H1 (cell line): ENCODE measurements at regions not wholly inside any gene's neighbourhood (a gene's known extent, or its start where the extent isn't known, plus 50 kb on each side); places are given as distances from the start of the nearest gene placed in this dataset.

Experiments
- CTCF ChIA-PET: fragments of 300-600 bp; sonication (Branson Sonifier 250); formaldehyde crosslinking; loops from one replicate; lab custom pipeline; 2021; ENCODE audit not compliant: partially characterized antibody; lab: Charles Lee
- POLR2A ChIA-PET: fragments of 300-600 bp; sonication (Branson Sonifier 250); formaldehyde crosslinking; loops from one replicate; lab custom pipeline; 2021; ENCODE audit warnings: inconsistent platforms; ENCODE audit not compliant: partially characterized antibody; lab: Charles Lee
- DNase-seq, 2 experiments: peaks; one replicate each; pipeline versions ENCODE4 v3.0.0 to v3.0.0-alpha.2; 2010 to 2022; ENCODE audit warnings: low spot score in 2 of 2, low read depth in 1 of 2, mixed read lengths in 1 of 2
- FAIRE-seq: peaks from 2 replicates; lab custom pipeline; 2011; peaks lifted over from hg19 to GRCh38; lab: Jason Lieb, UNC
- H2AFZ ChIP-seq: 2 replicates; pipeline ENCODE4 v1.8.1; 2012; ENCODE audit warnings: low read length, inconsistent platforms
- H2AK5ac ChIP-seq: 2 replicates; pipeline ENCODE4 v1.6.1; 2013; ENCODE audit warnings: low read depth, low read length
- H2BK120ac ChIP-seq: replicated peaks from 2 replicates; pipeline ENCODE3; 2013; ENCODE audit warnings: low read depth, low read length, inconsistent platforms
- H2BK12ac ChIP-seq: 2 replicates; pipeline ENCODE4 v1.6.1; 2013; ENCODE audit warnings: low read depth, low read length
- H2BK15ac ChIP-seq: 2 replicates; pipeline ENCODE4 v1.6.1; 2013; ENCODE audit warnings: low read length
- H2BK20ac ChIP-seq: 2 replicates; pipeline ENCODE4 v1.6.1; 2013; ENCODE audit warnings: low read length
- H2BK5ac ChIP-seq: 2 replicates; pipeline ENCODE4 v1.6.1; 2013; ENCODE audit warnings: low read depth, low read length
- H3K14ac ChIP-seq: 2 replicates; pipeline ENCODE4 v1.6.1; 2013; ENCODE audit warnings: inconsistent platforms; ENCODE audit not compliant: insufficient read length
- H3K18ac ChIP-seq: 2 replicates; pipeline ENCODE4 v1.6.1; 2013; ENCODE audit warnings: low read length; ENCODE audit errors: extremely low read depth
- H3K23ac ChIP-seq: 2 replicates; pipeline ENCODE4 v1.6.1; 2013; ENCODE audit warnings: inconsistent platforms; ENCODE audit not compliant: insufficient read length
- H3K23me2 ChIP-seq: 2 replicates; pipeline ENCODE4 v1.6.1; 2013; ENCODE audit warnings: low read depth, low read length
- H3K27ac ChIP-seq: 2 replicates; pipeline ENCODE4 v1.6.1; 2011; ENCODE audit warnings: low read depth, low read length, inconsistent platforms
- H3K27me3 ChIP-seq, 4 experiments: replicated peaks in 1 of 4; 1 replicate in 1 of 4; 2 replicates in 3 of 4; pipeline versions ENCODE4 v1.6.1 to v1.8.1; 2011 to 2013; ENCODE audit warnings: low read length in 3 of 4, mild to moderate bottlenecking in 3 of 4, inconsistent platforms in 2 of 4, mixed read lengths in 2 of 4, moderate library complexity in 1 of 4; ENCODE audit not compliant: control insufficient read depth in 3 of 4, insufficient read depth in 3 of 4; ENCODE audit errors: extremely low read depth in 1 of 4
- H3K36me3 ChIP-seq, 4 experiments: 2 replicates each; pipeline versions ENCODE4 v1.6.1 to v1.8.1; 2011 to 2013; ENCODE audit warnings: mild to moderate bottlenecking in 4 of 4, low read length in 3 of 4, moderate library complexity in 2 of 4, control low read depth in 1 of 4, inconsistent platforms in 1 of 4; ENCODE audit not compliant: insufficient read depth in 4 of 4, control insufficient read depth in 2 of 4
- H3K4ac ChIP-seq: replicated peaks from 2 replicates; pipeline ENCODE3; 2013; ENCODE audit warnings: low read length, low read depth, mixed read lengths, inconsistent platforms; ENCODE audit not compliant: insufficient read length
- H3K4me1 ChIP-seq, 4 experiments: replicated peaks in 1 of 4; 1 replicate in 1 of 4; 2 replicates in 3 of 4; pipeline versions ENCODE4 v1.6.1 to v1.8.1; 2011 to 2013; ENCODE audit warnings: low read length in 3 of 4, inconsistent platforms in 2 of 4, mixed read lengths in 1 of 4; ENCODE audit not compliant: insufficient read depth in 4 of 4, control insufficient read depth in 3 of 4
- H3K4me2 ChIP-seq, 2 experiments: 2 replicates each; pipeline versions ENCODE4 v1.6.1 to v1.8.1; 2011 to 2013; ENCODE audit warnings: low read depth in 2 of 2, low read length in 2 of 2, control low read depth in 1 of 2, inconsistent platforms in 1 of 2, mild to moderate bottlenecking in 1 of 2; ENCODE audit not compliant: insufficient read depth in 1 of 2
- H3K4me3 ChIP-seq, 4 experiments: fragments of 200-600, 300-600 bp in 1 of 4; sonication (generic), shearing (Covaris generic), sonication (Bioruptor Twin) in 1 of 4; 2 replicates each; pipeline versions ENCODE4 v1.5.1 to v1.8.1; 2011 to 2016; ENCODE audit warnings: low read length in 4 of 4, low read depth in 3 of 4, control low read depth in 2 of 4, inconsistent platforms in 2 of 4, mild to moderate bottlenecking in 2 of 4, mixed read lengths in 1 of 4, moderate library complexity in 1 of 4; ENCODE audit not compliant: insufficient read depth in 2 of 4; ENCODE audit errors: extremely low read depth in 1 of 4
- H3K56ac ChIP-seq: replicated peaks from 2 replicates; pipeline ENCODE3; 2013; ENCODE audit warnings: low read depth, mild to moderate bottlenecking, mixed read lengths, low read length, inconsistent platforms; ENCODE audit not compliant: insufficient read length
- H3K79me1 ChIP-seq: 2 replicates; pipeline ENCODE4 v1.6.1; 2013; ENCODE audit warnings: low read depth, low read length, control low read depth
- H3K79me2 ChIP-seq, 2 experiments: 2 replicates each; pipeline versions ENCODE4 v1.6.1 to v1.8.1; 2012 to 2013; ENCODE audit warnings: low read length in 2 of 2, mild to moderate bottlenecking in 2 of 2, inconsistent platforms in 1 of 2; ENCODE audit not compliant: insufficient read depth in 2 of 2, control insufficient read depth in 1 of 2
- H3K9ac ChIP-seq, 4 experiments: replicated peaks in 1 of 4; 1 replicate in 1 of 4; 2 replicates in 3 of 4; pipeline versions ENCODE4 v1.6.1 to v1.8.1; 2011 to 2013; ENCODE audit warnings: low read depth in 3 of 4, low read length in 3 of 4, control low read depth in 2 of 4, mild to moderate bottlenecking in 2 of 4, moderate library complexity in 2 of 4, inconsistent platforms in 1 of 4; ENCODE audit errors: extremely low read depth in 1 of 4
- H3K9me3 ChIP-seq, 2 experiments: 2 replicates each; pipeline versions ENCODE4 v1.6.1 to v1.8.1; 2012 to 2013; ENCODE audit warnings: mild to moderate bottlenecking in 2 of 2, moderate library complexity in 2 of 2, control low read depth in 1 of 2, inconsistent platforms in 1 of 2, low read depth in 1 of 2, low read length in 1 of 2, mixed read lengths in 1 of 2; ENCODE audit not compliant: insufficient read depth in 2 of 2
- H4K20me1 ChIP-seq, 2 experiments: replicated peaks in 1 of 2; 2 replicates each; pipeline versions ENCODE3 to v1.8.1; 2011 to 2013; ENCODE audit warnings: inconsistent platforms in 2 of 2, low read length in 2 of 2, mild to moderate bottlenecking in 1 of 2; ENCODE audit not compliant: insufficient read depth in 2 of 2, control insufficient read depth in 1 of 2
- H4K5ac ChIP-seq: 2 replicates; pipeline ENCODE4 v1.6.1; 2013; ENCODE audit warnings: low read length, low read depth, mixed read lengths, inconsistent platforms; ENCODE audit not compliant: insufficient read length
- H4K8ac ChIP-seq: 2 replicates; pipeline ENCODE4 v1.8.0; 2013; ENCODE audit warnings: mild to moderate bottlenecking, moderate library complexity, low read length, inconsistent platforms; ENCODE audit not compliant: insufficient read depth; ENCODE audit errors: extremely low read depth
- H4K91ac ChIP-seq: replicated peaks from 2 replicates; pipeline ENCODE3; 2013; ENCODE audit warnings: low read length, mixed read lengths, inconsistent platforms; ENCODE audit not compliant: insufficient read length
- BACH1 ChIP-seq: IDR thresholded peaks from 2 replicates; pipeline ENCODE4 v1.6.1; 2012; ENCODE audit warnings: low read length, improper control_type of control experiment
- BRCA1 ChIP-seq: IDR thresholded peaks from 2 replicates; pipeline ENCODE4 v1.6.1; 2012; ENCODE audit warnings: low read depth, low read length, improper control_type of control experiment
- CHD2 ChIP-seq: IDR thresholded peaks from 2 replicates; pipeline ENCODE4 v1.6.1; 2012; ENCODE audit warnings: low read length, improper control_type of control experiment
- EZH2 ChIP-seq: fragments of 200-600 bp; sonication (generic); IDR thresholded peaks from 2 replicates; pipeline ENCODE4 v1.7.1; 2012; ENCODE audit warnings: low read depth, mild to moderate bottlenecking, moderate library complexity, low read length, inconsistent platforms; ENCODE audit not compliant: severe bottlenecking
- GABPA ChIP-seq: IDR thresholded peaks from 2 replicates; pipeline ENCODE4 v1.6.1; 2011; ENCODE audit warnings: mild to moderate bottlenecking, low read length, moderate library complexity, borderline replicate concordance; ENCODE audit not compliant: insufficient read depth
- MAX ChIP-seq: IDR thresholded peaks from 2 replicates; pipeline ENCODE4 v1.6.1; 2012; ENCODE audit warnings: inconsistent platforms
- NRF1 ChIP-seq: IDR thresholded peaks from 2 replicates; pipeline ENCODE4 v1.6.1; 2011; ENCODE audit warnings: mild to moderate bottlenecking, low read depth, low read length, improper control_type of control experiment
- PHF8 ChIP-seq: fragments of 200-600 bp; sonication (generic); conservative IDR thresholded peaks from 2 replicates; pipeline ENCODE4 v1.7.1; 2012; ENCODE audit warnings: low read depth, mild to moderate bottlenecking, inconsistent platforms, low read length, moderate library complexity
- RFX5 ChIP-seq: IDR thresholded peaks from 2 replicates; pipeline ENCODE4 v1.6.1; 2011; ENCODE audit warnings: low read depth, low read length, improper control_type of control experiment, borderline replicate concordance
- SAP30 ChIP-seq: fragments of 300-600 bp; sonication (generic); IDR thresholded peaks from 2 replicates; pipeline ENCODE4 v1.7.1; 2012; ENCODE audit warnings: low read length, moderate library complexity, mild to moderate bottlenecking, inconsistent platforms; ENCODE audit not compliant: insufficient read depth, insufficient replicate concordance
- SIN3A ChIP-seq, 2 experiments: IDR thresholded peaks in 1 of 2; conservative IDR thresholded peaks in 1 of 2; 2 replicates each; pipeline ENCODE4 v1.6.1; 2011 to 2012; ENCODE audit warnings: low read length in 2 of 2, improper control_type of control experiment in 1 of 2, low read depth in 1 of 2, mild to moderate bottlenecking in 1 of 2
- SIX5 ChIP-seq: IDR thresholded peaks from 2 replicates; pipeline ENCODE4 v1.6.1; 2011; ENCODE audit warnings: mild to moderate bottlenecking, low read depth, low read length
- WGBS, 2 experiments: shearing (Covaris generic) in 1 of 2; methylation state at CpG; one replicate each; pipeline versions ENCODE4 v1.1.6 to v1.1.7; 2013 to 2015; ENCODE audit warnings: low lambda C conversion rate in 2 of 2, mixed read lengths in 2 of 2, inconsistent platforms in 1 of 2, low coverage in 1 of 2, missing lambda C conversion rate in 1 of 2; ENCODE audit not compliant: insufficient replicate concordance in 2 of 2, insufficient coverage in 1 of 2, insufficient read length in 1 of 2; ENCODE audit errors: extremely low coverage in 1 of 2, missing lambda C conversion rate in 1 of 2; 5-methylcytosine and 5-hydroxymethylcytosine counted together

GRCh38 chr7:13829231-13829630 is 160.2 kb downstream of the ETV1 start:
- FAIRE-seq = no peak
- CTCF ChIA-PET = interaction anchor here (1.2 kb wide), 2 partner anchors 26 to 87 kb away, joined by 3 read pairs; no protein-coding TSS in a partner anchor
- TF ChIP-seq SIX5 = no peak
- TF ChIP-seq CHD2 = no peak
- TF ChIP-seq PHF8 = no peak
- no peak for TF ChIP-seq EZH2
- TF ChIP-seq RFX5 = no peak
- no peak for TF ChIP-seq SAP30
- TF ChIP-seq GABPA = no peak
- TF ChIP-seq MAX = no peak
- TF ChIP-seq BRCA1 = no peak
- no peak for TF ChIP-seq SIN3A (conservative IDR thresholded peaks at IDR 0.05 in 1 of 2, IDR thresholded peaks at IDR 0.05 in 1 of 2; ENCODE audit: low read depth in 1 of 2, low read length in 2 of 2)
- no peak for TF ChIP-seq BACH1
- no peak for TF ChIP-seq NRF1
- no peak overlapping the region for H3K56ac ChIP-seq
- no peak overlapping the region for H3K4me2 ChIP-seq
- H3K27ac ChIP-seq = no peak overlapping the region
- DNase-seq = no peak
- H3K23ac ChIP-seq = no peak overlapping the region
- no peak overlapping the region for H4K5ac ChIP-seq
- H3K4me3 ChIP-seq = no peak overlapping the region
- H2BK120ac ChIP-seq = no peak overlapping the region
- H4K8ac ChIP-seq = no peak overlapping the region
- H3K27me3 ChIP-seq = no peaks in the 10 kb centered on the region
- H3K36me3 ChIP-seq = no peaks in the 10 kb centered on the region
- H4K91ac ChIP-seq = no peak overlapping the region
- H3K9me3 ChIP-seq = no peaks in the 10 kb centered on the region
- H3K9ac ChIP-seq = no peak overlapping the region
- H3K14ac ChIP-seq = no peak overlapping the region
- no peaks in the 10 kb centered on the region for H3K79me2 ChIP-seq
- peaks cover 0 to 2% (median under 1%) of the 10 kb centered on the region in 4 experiments; a peak in 5 of 7 replicates for H3K4me1 ChIP-seq
- H2AFZ ChIP-seq = no peak overlapping the region
- POLR2A ChIA-PET = no interaction called here
- H2AK5ac ChIP-seq = no peak overlapping the region
- H3K79me1 ChIP-seq = no peaks in the 10 kb centered on the region
- H4K20me1 ChIP-seq = no peaks in the 10 kb centered on the region
- H3K23me2 ChIP-seq = no peaks in the 10 kb centered on the region
- H3K18ac ChIP-seq = no peak overlapping the region
- no peak overlapping the region for H2BK5ac ChIP-seq
- H2BK12ac ChIP-seq = no peak overlapping the region
- no peak overlapping the region for H2BK20ac ChIP-seq
- no peak overlapping the region for H3K4ac ChIP-seq
- WGBS, 2 experiments = 96% methylated on average over 2 of the region's 2 CpGs; no CpG with 5 or more reads in 1 of the 2 experiments
- no peak overlapping the region for H2BK15ac ChIP-seq
